ENCODE measurements at regions not wholly inside any gene's neighbourhood (a gene's known extent, or its start where the extent isn't known, plus 50 kb on each side); places are given as distances from the start of the nearest gene placed in this dataset.

DNA sequence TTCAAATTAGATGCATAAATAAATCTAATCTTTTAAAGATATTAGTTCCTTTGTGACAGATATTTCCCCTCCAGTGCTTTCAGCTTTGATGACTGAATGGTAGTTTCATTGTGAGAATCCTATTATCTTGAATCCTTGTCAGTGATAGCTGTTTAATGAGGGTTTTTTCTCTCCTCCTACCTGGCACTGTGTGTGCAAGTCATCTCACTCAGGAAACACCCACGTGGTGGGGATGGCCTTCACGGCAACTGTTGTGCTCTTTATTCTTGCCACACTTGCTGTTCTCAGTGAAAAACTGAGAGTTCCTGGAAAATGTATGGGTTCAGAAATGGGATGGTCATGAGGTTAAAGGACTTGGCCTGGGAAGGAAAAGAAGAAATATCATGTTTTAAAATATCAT is 129.9 kb downstream of the SPRY1 start:
- no peaks in the 10 kb centered on the region for H3K4me1 ChIP-seq
- H3K27ac ChIP-seq: no peak overlapping the region
- H3K9me3 ChIP-seq: no peaks in the 10 kb centered on the region
- WGBS, 2 donors: 57 to 73% methylated on average over 2 of the region's 2 CpGs
- TF ChIP-seq POLR2AphosphoS5 (IDR thresholded peaks at IDR 0.05): no peak
- no peak for TF ChIP-seq POLR2A (IDR thresholded peaks at IDR 0.05)
- TF ChIP-seq EP300 (IDR thresholded peaks at IDR 0.05): no peak
- TF ChIP-seq, protein P1, sequence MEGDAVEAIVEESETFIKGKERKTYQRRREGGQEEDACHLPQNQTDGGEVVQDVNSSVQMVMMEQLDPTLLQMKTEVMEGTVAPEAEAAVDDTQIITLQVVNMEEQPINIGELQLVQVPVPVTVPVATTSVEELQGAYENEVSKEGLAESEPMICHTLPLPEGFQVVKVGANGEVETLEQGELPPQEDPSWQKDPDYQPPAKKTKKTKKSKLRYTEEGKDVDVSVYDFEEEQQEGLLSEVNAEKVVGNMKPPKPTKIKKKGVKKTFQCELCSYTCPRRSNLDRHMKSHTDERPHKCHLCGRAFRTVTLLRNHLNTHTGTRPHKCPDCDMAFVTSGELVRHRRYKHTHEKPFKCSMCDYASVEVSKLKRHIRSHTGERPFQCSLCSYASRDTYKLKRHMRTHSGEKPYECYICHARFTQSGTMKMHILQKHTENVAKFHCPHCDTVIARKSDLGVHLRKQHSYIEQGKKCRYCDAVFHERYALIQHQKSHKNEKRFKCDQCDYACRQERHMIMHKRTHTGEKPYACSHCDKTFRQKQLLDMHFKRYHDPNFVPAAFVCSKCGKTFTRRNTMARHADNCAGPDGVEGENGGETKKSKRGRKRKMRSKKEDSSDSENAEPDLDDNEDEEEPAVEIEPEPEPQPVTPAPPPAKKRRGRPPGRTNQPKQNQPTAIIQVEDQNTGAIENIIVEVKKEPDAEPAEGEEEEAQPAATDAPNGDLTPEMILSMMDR (IDR thresholded peaks at IDR 0.05): no peak
- no peak for DNase-seq
- no peaks in the 10 kb centered on the region for H3K36me3 ChIP-seq
- H3K27me3 ChIP-seq: no peaks in the 10 kb centered on the region
- H3K4me3 ChIP-seq: no peak overlapping the region
- no peak for ATAC-seq (ENCODE audit: low FRiP score in 2 of 2)

DNA sequence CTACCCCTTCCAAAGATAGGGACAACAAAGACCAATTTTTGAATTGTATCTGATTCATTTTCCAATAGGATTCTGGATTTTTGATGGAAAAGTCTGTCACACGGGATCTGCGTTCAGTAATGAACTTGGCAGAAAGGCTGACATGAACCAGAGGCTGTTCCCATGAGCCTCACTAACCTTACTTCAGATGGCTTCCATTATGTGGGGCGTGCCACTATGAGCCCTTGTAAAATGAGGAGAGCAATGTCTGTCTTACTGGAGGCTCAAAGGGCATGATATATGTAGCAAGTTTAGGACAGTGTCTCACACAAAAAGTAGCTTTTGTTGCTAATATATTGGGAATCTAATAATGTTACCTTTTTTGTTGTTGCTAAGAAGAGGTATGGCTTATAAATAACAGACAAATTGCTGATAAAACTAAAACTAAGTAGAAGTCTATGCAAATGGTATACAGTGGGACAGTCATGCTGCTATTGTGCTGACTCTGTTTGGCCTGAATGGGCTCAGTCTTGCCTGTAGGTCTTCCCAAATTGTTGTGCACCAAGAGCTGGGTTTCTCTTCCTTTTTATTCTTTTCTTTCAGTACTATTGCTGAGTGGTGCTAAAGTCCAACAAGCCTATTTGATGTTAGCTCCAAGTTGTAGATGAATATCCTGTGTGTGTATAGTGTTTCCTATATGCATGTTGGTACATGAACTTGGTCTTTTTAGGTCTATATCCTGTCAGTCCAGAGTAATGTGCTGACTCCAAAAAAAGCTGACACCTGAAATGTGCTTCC is 132.1 kb downstream of the SPRY1 start:
- DNase-seq (no peak), ATAC-seq (ENCODE audit: low FRiP score in 2 of 2) (no peak)
- TF ChIP-seq, protein P1 (IDR thresholded peaks at IDR 0.05): no peak
- no peak for TF ChIP-seq POLR2AphosphoS5 (IDR thresholded peaks at IDR 0.05)
- TF ChIP-seq POLR2A (IDR thresholded peaks at IDR 0.05): no peak
- no peak for TF ChIP-seq EP300 (IDR thresholded peaks at IDR 0.05)
- H3K4me1 ChIP-seq: no peaks in the 10 kb centered on the region
- H3K4me3 ChIP-seq: no peak overlapping the region
- no peaks in the 10 kb centered on the region for H3K9me3 ChIP-seq
- no peaks in the 10 kb centered on the region for H3K27me3 ChIP-seq
- WGBS, 2 donors: 62 to 97% methylated on average over 3 of the region's 3 CpGs
- H3K27ac ChIP-seq: no peak overlapping the region
- no peaks in the 10 kb centered on the region for H3K36me3 ChIP-seq

DNA sequence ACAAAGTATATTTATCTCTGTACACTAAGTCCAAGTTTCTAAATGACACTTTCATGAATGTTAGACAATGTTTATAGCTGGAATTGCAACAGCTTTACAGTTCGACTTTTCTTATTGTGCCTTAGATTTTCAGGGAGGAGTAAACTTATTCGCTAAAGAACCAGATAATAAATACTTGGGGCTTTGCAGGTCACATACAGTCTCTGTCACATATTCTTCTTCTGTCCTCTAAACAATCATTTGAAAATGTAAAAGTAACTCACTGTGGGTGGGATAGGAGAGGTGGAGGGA is 132.6 kb downstream of the SPRY1 start:
- DNase-seq (no peak), ATAC-seq (ENCODE audit: low FRiP score in 2 of 2) (no peak)
- WGBS, 2 donors: 82 to 86% methylated on average over 2 of the region's 2 CpGs
- Histone ChIP-seq H3K27me3 (no peaks in the 10 kb centered on the region), H3K9me3 (no peaks in the 10 kb centered on the region), H3K27ac (no peak overlapping the region), H3K4me3 (no peak overlapping the region), H3K36me3 (no peaks in the 10 kb centered on the region), H3K4me1 (no peaks in the 10 kb centered on the region)
- no peak for TF ChIP-seq EP300 (IDR thresholded peaks at IDR 0.05)
- TF ChIP-seq POLR2AphosphoS5 (IDR thresholded peaks at IDR 0.05): no peak
- TF ChIP-seq, protein P1 (IDR thresholded peaks at IDR 0.05): no peak
- TF ChIP-seq POLR2A (IDR thresholded peaks at IDR 0.05): no peak

DNA sequence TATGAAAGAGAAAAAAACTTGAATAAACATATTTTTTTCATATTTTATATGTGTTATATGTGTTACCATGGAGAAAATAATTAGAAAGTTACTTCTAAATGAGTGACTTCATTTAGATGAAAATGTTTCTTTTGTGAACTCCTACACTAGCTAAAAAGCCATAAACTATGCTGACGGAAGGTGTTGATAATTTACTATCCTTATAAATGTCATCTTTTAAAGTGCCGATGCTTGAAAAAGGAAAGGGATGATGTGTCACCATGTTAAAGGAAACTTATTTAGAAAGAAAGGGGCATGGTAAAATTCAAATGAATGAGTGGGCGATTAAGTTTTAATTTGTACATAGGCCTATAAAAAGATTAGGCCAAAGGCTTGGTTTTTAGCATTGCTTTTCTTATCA is 133.8 kb downstream of the SPRY1 start:
- 92 to 96% methylated on average over 3 of the region's 3 CpGs for WGBS, 2 donors
- no peaks in the 10 kb centered on the region for H3K9me3 ChIP-seq

More for the DNA sequence above, 133.8 kb downstream of the SPRY1 start:
- no peak overlapping the region for H3K27ac ChIP-seq
- TF ChIP-seq POLR2A (IDR thresholded peaks at IDR 0.05) (no peak), EP300 (IDR thresholded peaks at IDR 0.05) (no peak), POLR2AphosphoS5 (IDR thresholded peaks at IDR 0.05) (no peak)
- TF ChIP-seq, protein P1 (IDR thresholded peaks at IDR 0.05): no peak
- no peaks in the 10 kb centered on the region for H3K36me3 ChIP-seq
- H3K27me3 ChIP-seq: no peaks in the 10 kb centered on the region
- no peaks in the 10 kb centered on the region for H3K4me1 ChIP-seq
- H3K4me3 ChIP-seq: no peak overlapping the region
- ATAC-seq (ENCODE audit: low FRiP score in 2 of 2) (no peak), DNase-seq (no peak)

Data from upper lobe of left lung (tissue), 6 donors.